ENCODE measurements at regions not wholly inside any gene's neighbourhood (a gene's known extent, or its start where the extent isn't known, plus 50 kb on each side); places are given as distances from the start of the nearest gene placed in this dataset.

DNA sequence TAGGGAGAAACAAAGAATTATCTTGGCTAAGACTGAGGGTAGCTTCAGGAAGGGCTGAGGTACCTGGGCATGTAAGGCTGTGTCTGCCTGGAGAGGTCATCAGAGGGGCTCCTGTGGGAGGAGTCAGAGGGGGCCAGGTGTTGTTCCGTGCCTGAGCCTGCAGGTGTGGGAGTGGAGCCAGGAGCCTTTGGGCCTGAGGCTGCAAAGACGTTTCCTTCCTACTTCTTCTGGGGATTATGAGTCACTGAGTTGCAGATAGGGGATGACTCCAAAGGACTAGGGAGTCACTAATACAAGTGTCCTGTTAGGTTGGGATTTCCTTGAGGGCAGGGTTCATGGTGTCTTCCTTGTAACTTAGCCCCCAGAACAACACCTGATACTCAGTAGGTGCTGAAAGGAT, 391.1 kb downstream of the ARHGEF28 start:
- no peak overlapping the region for H2AK5ac ChIP-seq (ENCODE audit: low read depth, low read length)
- ChIA-PET POLR2A (ENCODE audit: partially characterized antibody) (no interaction called here), CTCF (ENCODE audit: partially characterized antibody) (interaction anchor here (0.9 to 2.3 kb wide), 3 partner anchors 21 to 637 kb away, joined by 3 to 5 read pairs (median 4); no protein-coding TSS in a partner anchor)
- H4K5ac ChIP-seq (ENCODE audit: insufficient read length, low read depth, low read length), result no peak overlapping the region
- no peak for DNase-seq (ENCODE audit: low read depth in 1 of 2, low spot score in 2 of 2)
- H4K8ac ChIP-seq (ENCODE audit: extremely low read depth, insufficient read depth, low read length), result no peak overlapping the region
- H3K14ac ChIP-seq (ENCODE audit: insufficient read length), result no peak overlapping the region
- no peak overlapping the region for H3K18ac ChIP-seq (ENCODE audit: extremely low read depth, low read length)
- no peaks in the 10 kb centered on the region for H3K36me3 ChIP-seq (ENCODE audit: control insufficient read depth in 2 of 4, insufficient read depth in 4 of 4, low read length in 3 of 4)
- H4K20me1 ChIP-seq (replicated peaks in 1 of 2; ENCODE audit: control insufficient read depth in 1 of 2, insufficient read depth in 2 of 2, low read length in 2 of 2), result no peaks in the 10 kb centered on the region
- H3K4me3 ChIP-seq (ENCODE audit: extremely low read depth in 1 of 4, insufficient read depth in 2 of 4, low read depth in 3 of 4, low read length in 4 of 4), result no peak overlapping the region
- no peaks in the 10 kb centered on the region for H3K79me2 ChIP-seq (ENCODE audit: control insufficient read depth in 1 of 2, insufficient read depth in 2 of 2, low read length in 2 of 2)
- H2AFZ ChIP-seq (ENCODE audit: low read length), result no peak overlapping the region
- H3K79me1 ChIP-seq (ENCODE audit: low read depth, low read length), result no peaks in the 10 kb centered on the region
- H3K27me3 ChIP-seq (replicated peaks in 1 of 4; ENCODE audit: control insufficient read depth in 3 of 4, extremely low read depth in 1 of 4, insufficient read depth in 3 of 4, low read length in 3 of 4), result no peaks in the 10 kb centered on the region
- no peak overlapping the region for H3K4ac ChIP-seq (replicated peaks; ENCODE audit: insufficient read length, low read depth, low read length)
- no peaks in the 10 kb centered on the region for H3K4me1 ChIP-seq (replicated peaks in 1 of 4; ENCODE audit: control insufficient read depth in 3 of 4, insufficient read depth in 4 of 4, low read length in 3 of 4)
- H2BK120ac ChIP-seq (replicated peaks; ENCODE audit: low read depth, low read length), result no peak overlapping the region
- no peaks in the 10 kb centered on the region; the same call in 1 of the 2 replicates for H3K23me2 ChIP-seq (ENCODE audit: low read depth, low read length)
- WGBS, 2 experiments (ENCODE audit: extremely low coverage in 1 of 2, insufficient coverage in 1 of 2, insufficient read length in 1 of 2, insufficient replicate concordance in 2 of 2, low coverage in 1 of 2, low lambda C conversion rate in 2 of 2, missing lambda C conversion rate in 1 of 2), result 96% methylated on average over 2 of the region's 2 CpGs; no CpG with 5 or more reads in 1 of the 2 experiments
- H4K91ac ChIP-seq (replicated peaks; ENCODE audit: insufficient read length, low read length), result no peak overlapping the region
- no peak overlapping the region for H2BK15ac ChIP-seq (ENCODE audit: low read length)
- H2BK5ac ChIP-seq (ENCODE audit: low read depth, low read length), result no peak overlapping the region
- no peak overlapping the region for H3K4me2 ChIP-seq (ENCODE audit: insufficient read depth in 1 of 2, low read depth in 2 of 2, low read length in 2 of 2)
- H3K23ac ChIP-seq (ENCODE audit: insufficient read length), result no peak overlapping the region
- no peak overlapping the region for H3K9ac ChIP-seq (replicated peaks in 1 of 4; ENCODE audit: extremely low read depth in 1 of 4, low read depth in 3 of 4, low read length in 3 of 4)
- no peak overlapping the region for H3K27ac ChIP-seq (ENCODE audit: low read depth, low read length)
- H3K9me3 ChIP-seq (ENCODE audit: insufficient read depth in 2 of 2, low read depth in 1 of 2, low read length in 1 of 2), result no peaks in the 10 kb centered on the region
- H2BK20ac ChIP-seq (ENCODE audit: low read length), result no peak overlapping the region
- H2BK12ac ChIP-seq (ENCODE audit: low read depth, low read length), result no peak overlapping the region
- no peak for FAIRE-seq
- H3K56ac ChIP-seq (replicated peaks; ENCODE audit: insufficient read length, low read depth, low read length), result no peak overlapping the region
- TF ChIP-seq HDAC6 (IDR thresholded peaks at IDR 0.05; ENCODE audit: low read depth, low read length), result no peak
- TF ChIP-seq RXRA (IDR thresholded peaks at IDR 0.05; ENCODE audit: insufficient read depth, low read depth, low read length), result no peak
- no peak for TF ChIP-seq SRF (IDR thresholded peaks at IDR 0.05; ENCODE audit: low read depth, low read length)
- TF ChIP-seq, protein P1, sequence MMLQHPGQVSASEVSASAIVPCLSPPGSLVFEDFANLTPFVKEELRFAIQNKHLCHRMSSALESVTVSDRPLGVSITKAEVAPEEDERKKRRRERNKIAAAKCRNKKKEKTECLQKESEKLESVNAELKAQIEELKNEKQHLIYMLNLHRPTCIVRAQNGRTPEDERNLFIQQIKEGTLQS (IDR thresholded peaks at IDR 0.05; ENCODE audit: insufficient read depth, low read depth, low read length), result no peak
- no peak for TF ChIP-seq TCF12 (IDR thresholded peaks at IDR 0.05; ENCODE audit: low read depth, low read length)
- TF ChIP-seq POU5F1 (IDR thresholded peaks at IDR 0.05; ENCODE audit: low read depth, low read length), result no peak
